Kidney (tissue), 13 donors: ENCODE measurements at regions not wholly inside any gene's neighbourhood (a gene's known extent, or its start where the extent isn't known, plus 50 kb on each side); places are given as distances from the start of the nearest gene placed in this dataset.

Experiments
- DNase-seq, 5 donors: peaks; one replicate each; pipeline ENCODE4 v3.0.0-alpha.2; 2013 to 2020
- FAIRE-seq: peaks from 2 replicates; lab custom pipeline; 2012; peaks lifted over from hg19 to GRCh38; lab: Jason Lieb, UNC
- H3K27ac ChIP-seq, 2 donors: one replicate each; pipeline ENCODE4 v1.7.0; 2013; ENCODE audit warnings: low read depth in 2 of 2, low read length in 2 of 2, inconsistent platforms in 1 of 2
- H3K27me3 ChIP-seq: one replicate; pipeline ENCODE4 v1.7.1; 2013; ENCODE audit warnings: low read length, inconsistent platforms; ENCODE audit not compliant: control insufficient read depth, insufficient read depth
- H3K36me3 ChIP-seq, 3 donors: one replicate each; pipeline versions ENCODE4 v1.7.0 to v1.7.1; 2013; ENCODE audit warnings: low read length in 3 of 3, control low read depth in 1 of 3, inconsistent platforms in 1 of 3; ENCODE audit not compliant: insufficient read depth in 3 of 3, control insufficient read depth in 2 of 3
- H3K4me1 ChIP-seq, 3 donors: one replicate each; pipeline versions ENCODE4 v1.7.0 to v1.7.1; 2013; ENCODE audit warnings: low read length in 3 of 3, inconsistent platforms in 1 of 3, low read depth in 1 of 3; ENCODE audit not compliant: control insufficient read depth in 2 of 3, insufficient read depth in 2 of 3
- H3K4me3 ChIP-seq, 3 donors: one replicate each; pipeline versions ENCODE4 v1.7.0 to v1.8.1; 2013; ENCODE audit warnings: low read length in 3 of 3, control low read depth in 1 of 3, inconsistent platforms in 1 of 3
- H3K9ac ChIP-seq, 3 donors: one replicate each; pipeline versions ENCODE4 v1.7.0 to v1.7.1; 2013; ENCODE audit warnings: low read length in 3 of 3, control low read depth in 1 of 3, inconsistent platforms in 1 of 3
- H3K9me3 ChIP-seq, 3 donors: one replicate each; pipeline versions ENCODE4 v1.7.0 to v1.7.1; 2013; ENCODE audit warnings: low read length in 3 of 3, control low read depth in 1 of 3, inconsistent platforms in 1 of 3; ENCODE audit not compliant: control insufficient read depth in 2 of 3, insufficient read depth in 1 of 3
- CTCF ChIP-seq: IDR thresholded peaks from 3 replicates; pipeline ENCODE4 v1.5.1; 2012; ENCODE audit warnings: mild to moderate bottlenecking, moderate library complexity, borderline replicate concordance; ENCODE audit not compliant: insufficient read depth; ENCODE audit errors: extremely low read depth
- intact Hi-C: fragments of 100-400 bp; cut with DNase I; formaldehyde crosslinking; loops from one replicate; pipeline ENCODE4 v1.11.1; 2022
- donor health status: control.
- donor health status: control.
- donor health status: control.
- donor health status: control.
- donor health status: control.
- donor health status: DM: yes; HTN: yes; CAD: no.
- donor health status: Normal renal cell carcinoma (clear cell type).

DNA sequence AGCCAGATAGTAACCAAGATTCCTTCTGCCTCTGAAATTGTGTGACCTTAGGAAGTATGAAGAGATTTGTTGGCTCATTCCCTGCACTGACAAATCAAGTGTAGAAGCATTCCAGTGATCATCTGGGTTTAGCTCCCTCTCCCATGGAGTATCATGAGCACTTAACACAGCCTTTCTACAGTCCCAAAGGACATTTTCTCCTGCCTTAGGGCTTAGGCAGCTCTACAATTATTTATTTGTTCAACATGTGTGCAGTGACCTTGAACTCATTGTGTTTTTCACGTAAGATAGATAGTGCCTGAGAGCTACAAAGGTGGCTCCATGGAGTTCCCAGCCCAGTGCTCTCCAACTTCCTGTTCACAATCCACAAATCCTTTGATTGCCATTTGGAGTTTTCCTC, 94.8 kb upstream of the FAT3 start:
- DNase-seq (no peak), FAIRE-seq (no peak)
- Histone ChIP-seq H3K9me3 (no peaks in the 10 kb centered on the region), H3K4me1 (no peaks in the 10 kb centered on the region), H3K27ac (no peak overlapping the region), H3K9ac (no peak overlapping the region), H3K27me3 (no peaks in the 10 kb centered on the region), H3K36me3 (no peaks in the 10 kb centered on the region), H3K4me3 (no peak overlapping the region)
- intact Hi-C loops: no loop called here
- no peak for TF ChIP-seq CTCF

DNA sequence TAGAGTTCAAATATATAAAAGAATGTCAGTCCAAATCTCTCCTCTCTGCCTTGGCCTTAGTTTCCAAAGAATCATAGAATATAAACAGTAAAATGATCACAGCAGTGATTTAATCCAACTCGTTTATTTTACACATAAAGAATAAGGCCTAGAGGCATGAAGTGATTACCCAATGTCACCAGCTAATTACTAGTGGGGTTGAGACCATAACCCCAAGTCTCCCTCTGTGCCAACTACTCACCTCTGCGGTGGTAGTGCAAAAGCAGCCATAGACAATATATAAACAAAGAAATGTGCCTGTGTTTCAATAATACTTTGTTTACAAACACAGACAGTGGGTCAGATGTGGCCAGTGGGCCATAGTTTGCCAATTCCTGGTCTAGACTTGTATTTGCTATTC, 96.6 kb upstream of the FAT3 start:
- Histone ChIP-seq H3K27ac (no peak overlapping the region), H3K9ac (no peak overlapping the region), H3K4me3 (no peak overlapping the region), H3K27me3 (no peaks in the 10 kb centered on the region), H3K36me3 (no peaks in the 10 kb centered on the region), H3K4me1 (no peaks in the 10 kb centered on the region), H3K9me3 (no peaks in the 10 kb centered on the region)
- intact Hi-C loops: no loop called here
- TF ChIP-seq CTCF: no peak
- FAIRE-seq (no peak), DNase-seq (no peak)

DNA sequence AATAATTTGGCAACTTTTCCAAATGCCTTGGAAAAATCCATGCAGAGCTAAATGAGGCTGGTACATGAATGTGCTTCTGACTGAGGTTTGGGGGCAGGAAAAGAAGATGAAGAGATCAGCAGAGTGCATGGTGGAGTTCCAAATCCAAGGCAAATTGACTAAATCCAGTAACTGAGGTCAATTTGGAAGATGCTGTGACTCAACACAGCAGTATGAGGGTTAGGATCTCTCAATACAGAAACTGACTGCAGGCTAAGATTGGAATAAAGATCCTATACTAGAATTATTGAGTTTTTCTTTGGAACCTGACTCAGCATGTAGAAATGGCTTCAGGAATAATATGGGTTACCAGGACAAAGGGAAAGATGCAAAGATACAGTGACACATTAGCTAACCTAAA, 99.3 kb upstream of the FAT3 start:
- no peak for TF ChIP-seq CTCF
- Histone ChIP-seq H3K27ac (no peak overlapping the region), H3K4me3 (no peak overlapping the region), H3K4me1 (no peaks in the 10 kb centered on the region), H3K9ac (no peak overlapping the region), H3K36me3 (no peaks in the 10 kb centered on the region), H3K27me3 (no peaks in the 10 kb centered on the region), H3K9me3 (no peaks in the 10 kb centered on the region)
- DNase-seq: no peak
- no peak for FAIRE-seq
- intact Hi-C loops: no loop called here

DNA sequence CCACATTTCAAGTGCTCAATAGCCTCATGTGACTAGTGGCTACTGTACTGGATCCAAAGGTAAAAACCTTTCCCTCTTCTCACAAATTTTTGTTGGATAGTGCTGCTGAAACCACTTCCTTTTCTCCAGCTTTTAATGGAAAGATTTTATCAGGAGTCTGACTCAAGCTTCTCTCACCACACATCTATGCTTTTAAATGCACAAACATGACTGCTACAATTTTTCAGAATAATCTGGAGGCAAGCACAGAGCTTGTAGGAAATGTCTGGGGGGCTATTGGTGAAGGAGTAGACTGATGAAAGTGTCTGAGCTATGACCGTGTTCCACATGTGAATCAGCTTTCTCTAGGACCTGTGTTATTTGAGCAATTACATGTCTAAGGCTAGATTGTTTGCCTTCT, 101.1 kb upstream of the FAT3 start:
- Histone ChIP-seq H3K36me3 (no peaks in the 10 kb centered on the region), H3K27me3 (no peaks in the 10 kb centered on the region), H3K9me3 (no peaks in the 10 kb centered on the region), H3K4me3 (no peak overlapping the region), H3K9ac (no peak overlapping the region), H3K27ac (no peak overlapping the region), H3K4me1 (no peaks in the 10 kb centered on the region)
- no peak for TF ChIP-seq CTCF
- DNase-seq (no peak), FAIRE-seq (no peak)
- intact Hi-C loops: no loop called here
